HUES48 (cell line): ENCODE measurements at regions not wholly inside any gene's neighbourhood (a gene's known extent, or its start where the extent isn't known, plus 50 kb on each side); places are given as distances from the start of the nearest gene placed in this dataset.

ENCODE experiments used
- H3K27ac ChIP-seq: one replicate; pipeline ENCODE4 v1.7.0; 2013; ENCODE audit warnings: low read depth, low read length, inconsistent platforms
- H3K27me3 ChIP-seq: 2 replicates; pipeline ENCODE4 v1.6.1; 2013; ENCODE audit warnings: mild to moderate bottlenecking, low read length; ENCODE audit not compliant: control insufficient read depth, insufficient read depth
- H3K36me3 ChIP-seq: 2 replicates; pipeline ENCODE4 v1.6.1; 2013; ENCODE audit warnings: low read length; ENCODE audit not compliant: control insufficient read depth, insufficient read depth
- H3K4me1 ChIP-seq: 2 replicates; pipeline ENCODE4 v1.6.1; 2013; ENCODE audit warnings: mild to moderate bottlenecking, low read length; ENCODE audit not compliant: control insufficient read depth, insufficient read depth
- H3K4me3 ChIP-seq: 2 replicates; pipeline ENCODE4 v1.5.1; 2013; ENCODE audit warnings: mild to moderate bottlenecking, low read depth, low read length
- H3K9ac ChIP-seq: 2 replicates; pipeline ENCODE4 v1.6.1; 2013; ENCODE audit warnings: mild to moderate bottlenecking, low read depth, low read length, moderate library complexity
- H3K9me3 ChIP-seq: 2 replicates; pipeline ENCODE4 v1.6.1; 2013; ENCODE audit warnings: low read length; ENCODE audit not compliant: control insufficient read depth, insufficient read depth

DNA sequence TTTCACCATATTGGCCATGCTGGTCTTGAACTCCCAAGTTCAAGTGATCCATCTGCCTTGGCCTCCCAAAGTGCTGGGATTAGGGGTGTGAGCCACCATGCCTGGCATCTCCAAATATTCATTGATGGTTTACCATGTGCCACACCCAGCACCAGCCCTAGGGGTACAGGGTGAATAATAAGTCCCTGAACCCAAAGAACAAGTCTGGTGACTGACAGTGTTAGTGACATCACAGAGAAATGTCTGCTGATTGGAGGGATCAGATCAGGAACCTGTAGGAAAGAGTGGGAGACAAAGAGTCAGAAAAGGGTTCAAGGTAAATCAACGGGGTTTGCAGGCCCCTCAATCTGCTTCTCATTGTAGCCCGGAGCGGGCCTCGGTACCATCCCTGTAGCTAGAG, 118.4 kb upstream of the NABP1 start:
- Histone ChIP-seq H3K9ac (no peak overlapping the region), H3K4me1 (peaks cover 3% of the 10 kb centered on the region; the same call in 1 of the 2 replicates), H3K9me3 (no peaks in the 10 kb centered on the region)

DNA sequence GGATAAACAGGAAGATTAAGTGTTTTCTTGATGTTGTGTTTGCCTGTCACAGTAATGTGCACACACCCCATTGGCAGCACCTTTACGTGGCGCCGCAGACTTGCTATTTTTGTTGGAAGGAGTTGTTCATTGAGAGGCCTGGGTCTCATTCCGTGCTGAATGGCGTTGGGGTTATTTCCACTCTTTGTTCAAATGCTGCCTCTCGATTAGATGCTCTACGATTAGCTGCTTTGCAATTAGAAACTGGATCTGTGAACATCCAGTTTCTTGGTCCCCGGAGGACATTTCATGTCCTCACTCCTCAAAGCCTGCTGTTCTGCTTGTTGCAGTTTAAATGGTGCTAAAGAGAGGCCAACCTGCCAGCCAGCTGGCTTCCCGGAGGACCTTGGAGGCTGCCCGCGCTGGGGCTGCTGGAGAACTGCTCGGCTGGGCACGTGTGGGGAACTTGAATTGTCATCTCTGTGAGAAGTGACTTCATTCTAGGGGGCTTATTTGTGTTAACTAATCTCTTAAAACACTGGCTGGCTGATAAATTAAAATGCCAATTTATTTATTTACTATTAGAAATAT, 117.4 kb upstream of the NABP1 start:
- Histone ChIP-seq H3K36me3 (no peaks in the 10 kb centered on the region), H3K4me3 (no peak overlapping the region), H3K27me3 (no peaks in the 10 kb centered on the region), H3K9ac (no peak overlapping the region), H3K4me1 (0 out of 2 replicates have a peak, but pooled peaks cover under 1% of the 10 kb centered on the region), H3K27ac (no peak overlapping the region), H3K9me3 (no peaks in the 10 kb centered on the region)

More for the DNA sequence above, 118.4 kb upstream of the NABP1 start:
- H3K27me3 ChIP-seq: no peaks in the 10 kb centered on the region
- H3K27ac ChIP-seq: no peak overlapping the region
- no peaks in the 10 kb centered on the region for H3K36me3 ChIP-seq
- H3K4me3 ChIP-seq: no peak overlapping the region

DNA sequence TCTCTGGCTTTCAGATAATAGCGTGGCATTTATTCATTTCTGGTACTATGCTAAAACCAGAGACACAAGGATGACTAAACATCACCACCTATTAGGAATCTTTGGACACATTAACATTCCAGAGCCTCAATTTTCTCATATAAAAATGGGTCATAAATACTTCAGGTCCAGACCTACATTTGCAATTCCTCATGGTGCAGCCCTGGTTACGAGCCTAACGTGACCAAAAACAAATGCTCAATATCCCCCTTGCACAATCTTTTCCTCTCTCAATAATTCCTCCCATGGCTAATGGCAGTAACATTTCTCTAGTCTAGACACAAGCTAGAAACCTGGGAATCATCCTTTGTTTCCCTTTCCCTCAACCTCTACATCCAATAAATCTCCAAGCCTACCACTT, 112.8 kb upstream of the NABP1 start:
- Histone ChIP-seq H3K36me3 (no peaks in the 10 kb centered on the region), H3K9me3 (no peaks in the 10 kb centered on the region), H3K27me3 (no peaks in the 10 kb centered on the region), H3K4me3 (no peak overlapping the region), H3K4me1 (no peaks in the 10 kb centered on the region), H3K9ac (no peak overlapping the region), H3K27ac (no peak overlapping the region)

DNA sequence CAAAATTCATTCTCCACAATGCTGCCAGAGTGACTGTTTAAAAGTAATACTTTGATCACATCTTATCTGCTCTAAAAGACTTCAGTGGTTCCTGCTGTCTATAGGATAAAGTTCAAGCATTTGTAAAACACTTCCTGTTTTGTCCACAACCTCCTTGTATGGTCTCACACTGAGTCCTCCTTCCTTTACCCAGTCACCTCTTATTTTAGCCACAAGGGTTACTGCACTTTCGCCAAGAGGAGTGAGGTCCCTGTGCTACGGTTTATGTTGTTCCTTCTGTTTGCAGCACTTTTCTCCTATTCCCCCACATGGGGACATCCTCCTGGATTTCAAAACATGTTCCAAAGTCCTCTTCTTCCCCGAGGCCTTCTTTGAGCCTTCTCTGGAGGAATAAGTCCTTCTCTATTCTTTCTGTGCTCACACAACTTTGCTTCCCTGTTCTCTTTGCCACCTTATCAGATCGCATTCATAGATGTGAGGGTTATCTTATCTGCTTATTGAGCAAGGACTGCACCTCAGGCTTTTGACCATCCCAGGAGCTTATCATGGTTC, 112.2 kb upstream of the NABP1 start:
- Histone ChIP-seq H3K36me3 (no peaks in the 10 kb centered on the region), H3K4me1 (no peaks in the 10 kb centered on the region), H3K9ac (no peak overlapping the region), H3K9me3 (no peaks in the 10 kb centered on the region), H3K27ac (no peak overlapping the region), H3K27me3 (no peaks in the 10 kb centered on the region), H3K4me3 (no peak overlapping the region)

DNA sequence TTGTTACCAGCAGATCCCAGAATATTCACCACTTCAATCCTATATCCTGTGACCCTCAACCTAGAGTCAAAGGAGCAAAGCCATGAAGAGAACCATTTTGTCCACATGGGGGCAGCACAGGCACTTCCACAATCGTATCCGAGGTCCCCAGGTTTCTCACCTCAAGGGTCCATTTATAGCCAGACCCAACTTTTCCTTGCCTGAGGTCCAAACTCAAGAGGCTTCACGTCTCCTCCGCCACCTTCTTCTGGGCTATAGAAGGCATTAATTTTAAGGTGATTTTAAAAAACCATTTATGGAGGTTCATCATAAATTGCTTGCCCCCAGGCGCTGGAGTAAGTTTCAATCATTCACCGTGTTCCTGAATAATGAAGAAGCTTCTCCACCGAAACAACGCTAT, 111.6 kb upstream of the NABP1 start:
- Histone ChIP-seq H3K27ac (no peak overlapping the region), H3K4me1 (0 out of 2 replicates have a peak, but pooled peaks cover under 1% of the 10 kb centered on the region), H3K27me3 (no peaks in the 10 kb centered on the region), H3K9me3 (no peaks in the 10 kb centered on the region), H3K9ac (no peak overlapping the region), H3K36me3 (no peaks in the 10 kb centered on the region), H3K4me3 (no peak overlapping the region)

DNA sequence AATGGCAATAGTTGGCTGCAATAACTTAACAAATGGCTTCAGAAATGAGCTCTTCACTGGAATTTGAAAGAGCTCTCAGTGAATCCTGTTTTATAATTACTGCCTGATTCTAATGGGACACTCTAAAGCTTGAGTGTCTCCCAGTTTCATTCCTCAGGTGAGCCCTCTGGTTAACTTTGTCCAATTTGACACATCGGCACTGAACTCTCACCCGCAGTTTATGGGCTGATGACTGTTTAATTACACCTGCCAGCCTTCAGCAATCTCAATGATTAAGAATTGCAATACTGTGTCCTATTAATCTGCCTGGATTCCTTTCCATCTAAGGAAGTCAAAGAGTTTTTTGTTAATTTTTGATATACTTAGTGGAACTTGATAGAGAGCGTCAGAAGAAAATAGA, 110.7 kb upstream of the NABP1 start:
- H3K27me3 ChIP-seq: no peaks in the 10 kb centered on the region
- 0 out of 2 replicates have a peak, but pooled peaks cover 3% of the 10 kb centered on the region for H3K4me1 ChIP-seq
- no peak overlapping the region for H3K4me3 ChIP-seq
- H3K36me3 ChIP-seq: no peaks in the 10 kb centered on the region
- H3K9ac ChIP-seq: no peak overlapping the region
- no peak overlapping the region for H3K27ac ChIP-seq
- H3K9me3 ChIP-seq: no peaks in the 10 kb centered on the region

DNA sequence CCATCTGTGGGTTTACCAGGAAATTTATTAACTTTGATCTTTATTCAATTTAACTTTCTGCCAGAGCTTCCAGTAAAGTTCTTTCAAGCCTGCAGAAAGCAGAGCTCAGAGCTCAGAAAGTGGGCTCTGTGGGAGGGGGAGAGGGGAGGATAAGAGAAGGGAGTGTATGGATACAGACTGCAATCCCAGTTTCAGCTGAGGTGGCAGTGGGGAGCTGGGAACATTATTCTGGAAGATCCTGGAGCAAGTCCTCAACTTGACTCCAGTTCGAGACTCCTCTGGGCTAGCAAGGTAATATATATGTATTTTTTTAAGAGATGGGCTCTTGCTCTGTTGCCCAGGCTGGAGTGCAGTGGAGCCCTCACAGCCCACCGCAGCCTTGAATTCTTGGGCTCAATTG, 108.9 kb upstream of the NABP1 start:
- H3K4me1 ChIP-seq: 0 out of 2 replicates have a peak, but pooled peaks cover 3% of the 10 kb centered on the region
- no peaks in the 10 kb centered on the region for H3K9me3 ChIP-seq
- H3K27me3 ChIP-seq: no peaks in the 10 kb centered on the region
- H3K27ac ChIP-seq: no peak overlapping the region
- H3K4me3 ChIP-seq: no peak overlapping the region
- H3K9ac ChIP-seq: no peak overlapping the region
- H3K36me3 ChIP-seq: no peaks in the 10 kb centered on the region

DNA sequence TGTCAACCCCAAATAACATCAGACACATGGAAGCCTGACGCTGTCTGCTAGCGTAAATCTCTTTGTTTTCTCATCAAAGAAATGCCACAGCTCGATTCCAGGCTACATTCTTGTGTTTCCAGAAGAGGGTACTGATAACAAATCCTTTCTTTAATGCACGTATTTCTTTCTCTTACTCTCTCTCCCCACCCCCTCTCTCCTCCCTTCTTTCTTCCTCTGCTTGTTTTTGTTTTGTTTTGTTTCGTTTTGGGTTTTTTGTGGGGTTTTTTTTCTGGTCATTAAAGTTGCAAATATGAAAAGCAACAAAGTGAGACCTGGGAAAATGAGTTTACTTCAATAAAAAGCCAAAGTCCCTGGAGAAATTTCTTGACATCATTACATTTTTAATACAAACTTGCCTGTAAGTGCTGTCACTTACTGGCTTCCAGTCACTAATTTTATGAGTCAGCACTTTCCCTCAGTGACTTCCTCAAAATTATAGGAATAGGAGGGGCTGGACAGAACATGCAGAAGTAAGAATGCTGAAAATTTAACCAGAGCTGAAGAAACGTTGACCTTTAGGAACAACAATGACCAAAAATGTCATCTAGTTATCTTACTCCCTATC, 106.7 kb upstream of the NABP1 start:
- Histone ChIP-seq H3K27me3 (no peaks in the 10 kb centered on the region), H3K9ac (no peak overlapping the region), H3K9me3 (no peaks in the 10 kb centered on the region), H3K36me3 (no peaks in the 10 kb centered on the region), H3K4me3 (no peak overlapping the region), H3K27ac (no peak overlapping the region), H3K4me1 (0 out of 2 replicates have a peak, but pooled peaks cover 3% of the 10 kb centered on the region)

DNA sequence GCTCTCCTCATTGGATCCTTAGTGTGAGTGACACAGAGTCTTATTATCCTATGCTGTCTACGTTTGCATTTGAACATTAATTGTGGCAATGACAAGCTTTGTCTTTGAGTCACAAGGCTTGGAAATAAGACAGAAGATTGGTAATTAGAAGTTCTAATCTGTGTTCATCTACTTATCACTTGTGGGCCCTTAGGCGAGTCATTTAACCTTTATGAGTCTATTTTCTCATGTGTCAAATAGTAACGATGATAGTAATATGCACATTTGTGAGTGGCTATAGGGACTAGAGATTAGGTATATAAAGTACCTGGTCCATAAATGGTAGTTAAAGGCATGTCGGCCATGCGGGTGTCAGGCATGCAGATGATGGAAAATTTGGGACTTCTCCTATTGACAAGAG, 105.6 kb upstream of the NABP1 start:
- no peak overlapping the region for H3K27ac ChIP-seq
- no peaks in the 10 kb centered on the region for H3K27me3 ChIP-seq
- no peak overlapping the region for H3K9ac ChIP-seq
- H3K36me3 ChIP-seq: no peaks in the 10 kb centered on the region
- peaks cover 9% of the 10 kb centered on the region; the same call in 1 of the 2 replicates for H3K4me1 ChIP-seq
- no peaks in the 10 kb centered on the region for H3K9me3 ChIP-seq
- H3K4me3 ChIP-seq: no peak overlapping the region

DNA sequence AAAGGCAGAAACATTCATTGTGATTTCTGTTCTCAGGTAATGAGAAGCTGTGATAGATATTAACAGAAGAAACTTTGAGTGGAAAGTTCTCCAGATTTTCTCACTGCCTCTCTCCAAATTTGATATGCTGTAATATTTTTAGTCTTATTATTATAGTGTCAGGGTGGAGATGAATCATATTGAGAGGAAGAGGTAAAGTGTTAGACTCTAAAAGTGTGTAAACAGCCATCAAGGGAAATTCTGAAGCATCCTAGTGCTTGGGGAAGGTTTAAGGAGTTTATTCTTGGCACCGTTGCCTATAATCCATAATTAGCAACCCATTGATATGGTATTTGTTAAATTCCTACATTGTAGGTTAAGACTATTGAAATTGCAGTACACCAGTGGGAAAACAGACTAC, 104.7 kb upstream of the NABP1 start:
- Histone ChIP-seq H3K9me3 (no peaks in the 10 kb centered on the region), H3K27me3 (no peaks in the 10 kb centered on the region), H3K9ac (no peak overlapping the region), H3K36me3 (no peaks in the 10 kb centered on the region), H3K27ac (no peak overlapping the region), H3K4me3 (no peak overlapping the region), H3K4me1 (peaks cover 9% of the 10 kb centered on the region; the same call in 1 of the 2 replicates)

DNA sequence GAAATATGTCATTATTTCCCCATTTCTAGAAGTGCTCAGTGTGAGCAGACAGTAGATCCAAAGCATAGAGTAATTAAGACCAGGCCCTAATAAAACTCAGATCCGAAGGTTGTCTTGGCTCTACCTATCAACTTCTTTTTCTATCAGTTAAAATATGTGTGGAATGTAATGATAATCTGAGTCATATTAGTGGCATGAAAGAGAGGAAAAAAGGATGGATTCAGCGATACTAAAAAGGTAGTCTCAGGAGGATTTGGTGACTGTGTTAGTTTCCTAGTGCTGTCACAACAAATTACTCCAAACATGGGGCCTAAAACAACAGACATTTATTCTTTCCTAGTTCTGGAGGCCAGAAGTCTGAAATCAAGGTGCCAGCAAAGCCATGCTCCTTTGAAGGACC, 103.7 kb upstream of the NABP1 start:
- Histone ChIP-seq H3K27me3 (no peaks in the 10 kb centered on the region), H3K4me3 (no peak overlapping the region), H3K27ac (no peak overlapping the region), H3K9ac (no peak overlapping the region), H3K36me3 (no peaks in the 10 kb centered on the region), H3K4me1 (peaks cover 9% of the 10 kb centered on the region; the same call in 1 of the 2 replicates), H3K9me3 (no peaks in the 10 kb centered on the region)
